ENCODE measurements at regions not wholly inside any gene's neighbourhood (a gene's known extent, or its start where the extent isn't known, plus 50 kb on each side); places are given as distances from the start of the nearest gene placed in this dataset.

DNA sequence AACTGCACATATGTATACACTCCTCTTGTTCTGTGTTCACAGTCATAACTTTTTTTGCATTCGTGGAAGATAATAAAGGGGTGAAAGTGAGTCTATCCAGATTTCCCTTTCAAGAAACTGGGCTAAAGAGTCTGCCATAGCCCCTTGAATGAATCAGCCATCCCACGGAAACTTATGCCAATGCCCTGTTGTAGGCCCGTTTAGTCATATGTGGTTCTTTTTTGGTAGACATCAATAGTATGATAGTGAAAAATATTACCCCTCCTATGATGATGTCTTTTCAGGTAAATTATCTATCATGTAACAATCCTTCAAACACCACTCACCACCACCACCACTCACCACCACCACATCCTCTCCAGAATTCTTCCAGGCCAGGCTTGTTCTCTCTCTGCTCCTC is 99.9 kb upstream of the MYLIP start:
- CTCF ChIA-PET: no interaction called here
- no peaks in the 10 kb centered on the region for H3K4me1 ChIP-seq (ENCODE audit: control insufficient read depth in 1 of 2, insufficient read depth in 2 of 2, low read depth in 1 of 2, low read length in 1 of 2)
- H3K79me2 ChIP-seq (ENCODE audit: insufficient read depth): no peaks in the 10 kb centered on the region
- POLR2A ChIA-PET: no interaction called here
- DNase-seq: no peak
- H3K4me3 ChIP-seq (ENCODE audit: low read depth in 2 of 2, low read length in 1 of 2): no peak overlapping the region
- no peaks in the 10 kb centered on the region for H4K20me1 ChIP-seq (ENCODE audit: insufficient read depth)
- H3K4me2 ChIP-seq: no peak overlapping the region
- no peak overlapping the region for H2AFZ ChIP-seq (ENCODE audit: low read depth)
- no peak overlapping the region for H3K27ac ChIP-seq (ENCODE audit: low read depth in 2 of 2, low read length in 1 of 2)
- TF ChIP-seq NFIC (IDR thresholded peaks at IDR 0.05; ENCODE audit: borderline replicate concordance): no peak
- no peak for TF ChIP-seq SMC3 (IDR thresholded peaks at IDR 0.05; ENCODE audit: low read depth, low read length)
- no peak for TF ChIP-seq USF2 (IDR thresholded peaks at IDR 0.05; ENCODE audit: borderline replicate concordance, low read depth, low read length)
- TF ChIP-seq IRF3 (IDR thresholded peaks at IDR 0.05; ENCODE audit: low read depth, low read length): no peak
- no peak for TF ChIP-seq PBX3 (IDR thresholded peaks at IDR 0.05)
- no peak for TF ChIP-seq MXI1 (IDR thresholded peaks at IDR 0.05; ENCODE audit: low read depth, low read length)
- TF ChIP-seq NRF1 (IDR thresholded peaks at IDR 0.05; ENCODE audit: low read depth, low read length): no peak
- no peaks in the 10 kb centered on the region for H3K9me3 ChIP-seq
- no peak overlapping the region for H3K9ac ChIP-seq
- H3K27me3 ChIP-seq (ENCODE audit: insufficient read depth): no peaks in the 10 kb centered on the region
- 60% methylated on average over 3 of the region's 3 CpGs for WGBS (ENCODE audit: low lambda C conversion rate)
- no peaks in the 10 kb centered on the region for H3K36me3 ChIP-seq (replicated peaks in 1 of 2; ENCODE audit: control insufficient read depth in 1 of 2, insufficient read depth in 2 of 2, low read length in 1 of 2)
- H3K9me2 ChIP-seq: no peaks in the 10 kb centered on the region
- H3F3A ChIP-seq (replicated peaks; ENCODE audit: insufficient read depth): no peaks in the 10 kb centered on the region

- Histone ChIP-seq H3K79me2 (ENCODE audit: insufficient read depth) (no peaks in the 10 kb centered on the region), H3K9me2 (no peaks in the 10 kb centered on the region), H3K27ac (ENCODE audit: low read depth in 2 of 2, low read length in 1 of 2) (no peak overlapping the region), H3F3A (replicated peaks; ENCODE audit: insufficient read depth) (no peaks in the 10 kb centered on the region), H3K27me3 (ENCODE audit: insufficient read depth) (no peaks in the 10 kb centered on the region), H3K36me3 (replicated peaks in 1 of 2; ENCODE audit: control insufficient read depth in 1 of 2, insufficient read depth in 2 of 2, low read length in 1 of 2) (no peaks in the 10 kb centered on the region), H3K9ac (no peak overlapping the region), H3K4me1 (ENCODE audit: control insufficient read depth in 1 of 2, insufficient read depth in 2 of 2, low read depth in 1 of 2, low read length in 1 of 2) (no peaks in the 10 kb centered on the region), H4K20me1 (ENCODE audit: insufficient read depth) (no peaks in the 10 kb centered on the region), H2AFZ (ENCODE audit: low read depth) (no peak overlapping the region), H3K4me2 (no peak overlapping the region), H3K9me3 (no peaks in the 10 kb centered on the region), H3K4me3 (ENCODE audit: low read depth in 2 of 2, low read length in 1 of 2) (no peak overlapping the region)
- ChIA-PET POLR2A (no interaction called here), CTCF (no interaction called here)
- 47% methylated on average over 3 of the region's 3 CpGs for WGBS (ENCODE audit: low lambda C conversion rate)
- DNase-seq: no peak
- TF ChIP-seq EP300 (IDR thresholded peaks at IDR 0.05; ENCODE audit: borderline replicate concordance in 1 of 2, low read depth in 1 of 2, low read length in 1 of 2) (no peak), USF2 (IDR thresholded peaks at IDR 0.05; ENCODE audit: borderline replicate concordance, low read depth, low read length) (no peak), JUND (IDR thresholded peaks at IDR 0.05) (no peak), ZBTB33 (IDR thresholded peaks at IDR 0.05; ENCODE audit: borderline replicate concordance, low read depth) (no peak), GATA2 (CRISPR knock-in tag; IDR thresholded peaks at IDR 0.05) (no peak), RAD21 (IDR thresholded peaks at IDR 0.05; ENCODE audit: low read length) (no peak), GABPA (IDR thresholded peaks at IDR 0.05; ENCODE audit: low read depth) (no peak), CHD2 (IDR thresholded peaks at IDR 0.05; ENCODE audit: low read length, partially characterized antibody) (no peak), FOXJ3 (CRISPR knock-in tag; IDR thresholded peaks at IDR 0.05) (no peak), REST (IDR thresholded peaks at IDR 0.05; ENCODE audit: low read depth, low read length) (no peak), YY1 (IDR thresholded peaks at IDR 0.05; ENCODE audit: low read depth) (no peak), RFX5 (IDR thresholded peaks at IDR 0.05; ENCODE audit: low read length) (no peak)
- TF ChIP-seq, protein P1, sequence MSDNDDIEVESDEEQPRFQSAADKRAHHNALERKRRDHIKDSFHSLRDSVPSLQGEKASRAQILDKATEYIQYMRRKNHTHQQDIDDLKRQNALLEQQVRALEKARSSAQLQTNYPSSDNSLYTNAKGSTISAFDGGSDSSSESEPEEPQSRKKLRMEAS (IDR thresholded peaks at IDR 0.05; ENCODE audit: low read depth): no peak
These were observed 108.6 kb upstream of the MYLIP start for GRCh38 chr6:16020259-16020658.
